ENCODE measurements at regions not wholly inside any gene's neighbourhood (a gene's known extent, or its start where the extent isn't known, plus 50 kb on each side); places are given as distances from the start of the nearest gene placed in this dataset.

DNA sequence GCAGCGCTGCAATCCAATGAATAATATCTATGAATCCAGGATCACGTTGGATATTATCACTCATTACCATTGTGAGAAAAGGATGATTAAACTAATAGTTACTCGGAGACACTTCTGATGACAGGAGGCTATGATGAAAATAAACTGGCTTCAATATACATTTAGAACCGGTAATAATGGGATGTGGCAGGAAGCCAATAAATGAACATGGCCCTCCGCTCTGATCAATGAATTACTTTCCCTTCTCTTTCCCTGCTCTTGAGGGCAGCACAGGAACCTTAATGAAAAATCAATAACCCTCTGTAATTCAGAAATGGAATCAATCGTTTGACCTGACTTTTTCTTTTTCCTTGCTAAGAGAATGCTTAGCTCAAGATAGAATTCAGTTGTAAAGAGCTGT lies 103.9 kb upstream of the PAQR3 start:
- H3K79me2 ChIP-seq (ENCODE audit: insufficient read depth, low read depth): no peaks in the 10 kb centered on the region
- H3K4me2 ChIP-seq: no peak overlapping the region
- H3K27ac ChIP-seq: no peak overlapping the region
- no peaks in the 10 kb centered on the region for H3K27me3 ChIP-seq (ENCODE audit: insufficient read depth, low read depth)
- no peak overlapping the region for H3K9ac ChIP-seq
- no peaks in the 10 kb centered on the region for H3K4me1 ChIP-seq (ENCODE audit: low read depth, poor library complexity, severe bottlenecking)
- H3K36me3 ChIP-seq (ENCODE audit: insufficient read depth): no peaks in the 10 kb centered on the region
- H4K20me1 ChIP-seq (ENCODE audit: insufficient read depth): no peaks in the 10 kb centered on the region
- no peak overlapping the region for H2AFZ ChIP-seq (ENCODE audit: low read depth)
- no peak overlapping the region for H3K4me3 ChIP-seq (IDR thresholded peaks at IDR 0.05; ENCODE audit: insufficient read depth, low read depth, low read length)
- TF ChIP-seq, protein P1, sequence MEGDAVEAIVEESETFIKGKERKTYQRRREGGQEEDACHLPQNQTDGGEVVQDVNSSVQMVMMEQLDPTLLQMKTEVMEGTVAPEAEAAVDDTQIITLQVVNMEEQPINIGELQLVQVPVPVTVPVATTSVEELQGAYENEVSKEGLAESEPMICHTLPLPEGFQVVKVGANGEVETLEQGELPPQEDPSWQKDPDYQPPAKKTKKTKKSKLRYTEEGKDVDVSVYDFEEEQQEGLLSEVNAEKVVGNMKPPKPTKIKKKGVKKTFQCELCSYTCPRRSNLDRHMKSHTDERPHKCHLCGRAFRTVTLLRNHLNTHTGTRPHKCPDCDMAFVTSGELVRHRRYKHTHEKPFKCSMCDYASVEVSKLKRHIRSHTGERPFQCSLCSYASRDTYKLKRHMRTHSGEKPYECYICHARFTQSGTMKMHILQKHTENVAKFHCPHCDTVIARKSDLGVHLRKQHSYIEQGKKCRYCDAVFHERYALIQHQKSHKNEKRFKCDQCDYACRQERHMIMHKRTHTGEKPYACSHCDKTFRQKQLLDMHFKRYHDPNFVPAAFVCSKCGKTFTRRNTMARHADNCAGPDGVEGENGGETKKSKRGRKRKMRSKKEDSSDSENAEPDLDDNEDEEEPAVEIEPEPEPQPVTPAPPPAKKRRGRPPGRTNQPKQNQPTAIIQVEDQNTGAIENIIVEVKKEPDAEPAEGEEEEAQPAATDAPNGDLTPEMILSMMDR (conservative IDR thresholded peaks at IDR 0.05; ENCODE audit: low read depth, low read length): no peak

DNA sequence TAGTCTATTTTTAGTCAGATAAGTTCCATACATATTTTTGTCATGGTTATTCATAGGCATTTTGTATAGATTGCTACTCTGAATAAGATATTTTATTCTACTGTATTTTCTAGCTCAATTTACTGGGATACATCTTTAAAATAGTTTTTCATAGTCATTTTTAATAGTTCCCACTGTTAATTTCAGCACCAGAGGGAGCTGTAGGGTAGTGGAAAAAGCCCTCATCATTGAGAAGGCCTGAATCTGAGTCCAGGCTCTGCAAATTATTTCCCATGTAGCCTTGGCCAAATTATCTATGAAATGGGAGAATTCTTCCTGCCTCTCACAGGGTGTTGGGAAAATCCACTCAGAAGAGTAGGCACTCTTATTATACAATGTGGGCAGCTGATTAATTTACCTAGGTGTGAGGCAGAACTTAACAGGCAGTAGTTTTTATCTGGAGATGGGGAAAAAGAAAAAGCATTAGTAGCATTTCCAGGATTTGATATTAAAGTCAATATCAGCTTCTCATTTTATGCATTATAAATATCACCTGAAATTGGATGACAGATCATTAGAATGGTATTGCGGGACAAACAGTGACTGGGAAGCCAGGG lies 102.9 kb upstream of the PAQR3 start:
- H3K79me2 ChIP-seq (ENCODE audit: insufficient read depth, low read depth): no peaks in the 10 kb centered on the region
- H3K36me3 ChIP-seq (ENCODE audit: insufficient read depth): no peaks in the 10 kb centered on the region
- H3K4me2 ChIP-seq: no peak overlapping the region
- TF ChIP-seq, protein P1 (conservative IDR thresholded peaks at IDR 0.05; ENCODE audit: low read depth, low read length): peak; percentile 84
- H3K27me3 ChIP-seq (ENCODE audit: insufficient read depth, low read depth): no peaks in the 10 kb centered on the region
- H3K9ac ChIP-seq: no peak overlapping the region
- H3K4me3 ChIP-seq (IDR thresholded peaks at IDR 0.05; ENCODE audit: insufficient read depth, low read depth, low read length): no peak overlapping the region
- H2AFZ ChIP-seq (ENCODE audit: low read depth): no peak overlapping the region
- no peaks in the 10 kb centered on the region for H4K20me1 ChIP-seq (ENCODE audit: insufficient read depth)
- H3K4me1 ChIP-seq (ENCODE audit: low read depth, poor library complexity, severe bottlenecking): no peaks in the 10 kb centered on the region
- H3K27ac ChIP-seq: no peak overlapping the region

- Histone ChIP-seq H3K4me1 (ENCODE audit: low read depth, poor library complexity, severe bottlenecking) (no peaks in the 10 kb centered on the region), H2AFZ (ENCODE audit: low read depth) (no peak overlapping the region), H3K27ac (no peak overlapping the region), H4K20me1 (ENCODE audit: insufficient read depth) (no peaks in the 10 kb centered on the region), H3K4me2 (no peak overlapping the region), H3K36me3 (ENCODE audit: insufficient read depth) (no peaks in the 10 kb centered on the region), H3K27me3 (ENCODE audit: insufficient read depth, low read depth) (no peaks in the 10 kb centered on the region), H3K79me2 (ENCODE audit: insufficient read depth, low read depth) (no peaks in the 10 kb centered on the region), H3K4me3 (IDR thresholded peaks at IDR 0.05; ENCODE audit: insufficient read depth, low read depth, low read length) (no peak overlapping the region), H3K9ac (no peak overlapping the region)
- TF ChIP-seq, protein P1 (conservative IDR thresholded peaks at IDR 0.05; ENCODE audit: low read depth, low read length): no peak
Measured at GRCh38 chr4:79034544-79034943, 95.3 kb upstream of the PAQR3 start.

DNA sequence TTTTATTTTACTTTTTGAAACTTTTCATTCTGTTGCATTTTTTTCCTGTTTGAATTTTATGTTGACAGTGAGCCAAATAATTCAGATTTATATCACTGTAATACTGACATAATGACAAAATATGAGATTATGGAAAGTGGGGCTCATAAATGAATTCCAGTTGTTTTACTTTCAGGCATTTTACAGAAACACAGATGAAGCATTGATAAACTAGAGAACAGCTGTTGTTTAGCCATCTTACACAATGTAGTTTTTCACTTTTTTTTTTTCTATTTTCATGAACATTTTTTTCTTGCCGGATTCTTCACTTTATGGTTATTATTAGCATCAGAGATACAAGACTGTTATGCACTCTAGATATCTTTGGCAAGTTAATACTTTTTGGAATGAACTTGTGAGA lies 91.7 kb upstream of the PAQR3 start:
- Histone ChIP-seq H3K27me3 (ENCODE audit: insufficient read depth, low read depth) (no peaks in the 10 kb centered on the region), H3K4me2 (no peak overlapping the region), H3K4me1 (ENCODE audit: low read depth, poor library complexity, severe bottlenecking) (no peaks in the 10 kb centered on the region), H2AFZ (ENCODE audit: low read depth) (no peak overlapping the region), H3K36me3 (ENCODE audit: insufficient read depth) (no peaks in the 10 kb centered on the region), H3K4me3 (IDR thresholded peaks at IDR 0.05; ENCODE audit: insufficient read depth, low read depth, low read length) (no peak overlapping the region), H4K20me1 (ENCODE audit: insufficient read depth) (no peaks in the 10 kb centered on the region), H3K79me2 (ENCODE audit: insufficient read depth, low read depth) (no peaks in the 10 kb centered on the region), H3K9ac (no peak overlapping the region), H3K27ac (no peak overlapping the region)
- TF ChIP-seq, protein P1 (conservative IDR thresholded peaks at IDR 0.05; ENCODE audit: low read depth, low read length): no peak
